Gastrocnemius medialis (tissue), 4 donors: ENCODE measurements at regions not wholly inside any gene's neighbourhood (a gene's known extent, or its start where the extent isn't known, plus 50 kb on each side); places are given as distances from the start of the nearest gene placed in this dataset.

Source experiments
- CTCF ChIP-seq, 5 experiments: fragments of 450-650 bp in 3 of 5; fragments of 200-600 bp in 2 of 5; sonication (generic) in 2 of 5; IDR thresholded peaks in 4 of 5; conservative IDR thresholded peaks in 1 of 5; 1 replicate in 4 of 5; 2 replicates in 1 of 5; pipeline ENCODE4 v1.5.1; 2016 to 2019; ENCODE audit warnings: antibody characterized with exemption in 5 of 5, mild to moderate bottlenecking in 3 of 5, moderate library complexity in 3 of 5
- POLR2A ChIP-seq, 2 donors: fragments of 450-650 bp; IDR thresholded peaks; one replicate each; pipeline ENCODE4 v1.6.1; 2017; ENCODE audit warnings: antibody characterized with exemption in 2 of 2, mild to moderate bottlenecking in 2 of 2, moderate library complexity in 2 of 2

DNA sequence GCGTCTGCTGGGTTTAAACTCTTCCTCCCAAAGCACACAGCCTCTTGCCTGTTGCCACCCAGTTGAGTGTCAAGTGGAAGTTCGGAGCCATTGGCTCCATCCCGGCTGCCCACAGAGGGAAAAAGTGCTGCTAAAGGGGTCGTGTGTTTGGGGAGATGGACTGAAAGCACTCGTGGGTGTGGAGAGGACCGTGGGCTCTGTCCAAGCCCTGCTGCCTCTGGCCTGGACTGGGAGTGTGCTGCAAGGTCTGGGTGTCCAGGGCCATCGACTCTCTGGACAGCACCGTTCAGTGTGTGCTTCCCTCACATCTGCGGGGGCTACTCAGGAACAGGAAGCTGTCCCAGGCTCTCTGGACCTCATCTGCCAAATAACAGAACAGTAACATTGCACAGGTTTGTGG, 269.3 kb downstream of the DLL1 start:
- no peak for TF ChIP-seq CTCF (IDR thresholded peaks at IDR 0.05 in 4 of 5, conservative IDR thresholded peaks at IDR 0.05 in 1 of 5)
- no peak for TF ChIP-seq POLR2A (IDR thresholded peaks at IDR 0.05)
